MM.1S (cell line): ENCODE measurements at regions not wholly inside any gene's neighbourhood (a gene's known extent, or its start where the extent isn't known, plus 50 kb on each side); places are given as distances from the start of the nearest gene placed in this dataset.
A peak's percentile ranks its signal among the peaks of the same experiment; 100 is the strongest.

ENCODE experiments used
- DNase-seq: peaks from one replicate; pipeline ENCODE4 v3.0.0-alpha.2; 2015
- H2AFZ ChIP-seq: fragments of 300-600 bp; sonication (generic); 2 replicates; pipeline ENCODE4 v1.6.0; 2016; ENCODE audit warnings: antibody characterized with exemption, low read length
- H3F3A ChIP-seq: fragments of 300-600 bp; sonication (generic); 2 replicates; pipeline ENCODE4 v1.6.1; 2016; ENCODE audit warnings: mild to moderate bottlenecking, antibody characterized with exemption, low read length, moderate library complexity, mixed read lengths; ENCODE audit not compliant: insufficient read depth
- H3K27ac ChIP-seq: fragments of 300-600 bp; sonication (generic); 2 replicates; pipeline ENCODE4 v1.5.1; 2016; ENCODE audit warnings: mild to moderate bottlenecking, low read length
- H3K27me3 ChIP-seq: fragments of 300-600 bp; sonication (generic); replicated peaks from 2 replicates; pipeline ENCODE4 v1.6.0; 2016; ENCODE audit warnings: low read length; ENCODE audit not compliant: insufficient read depth
- H3K36me3 ChIP-seq: fragments of 300-600 bp; sonication (generic); replicated peaks from 2 replicates; pipeline ENCODE4 v1.6.1; 2016; ENCODE audit warnings: mild to moderate bottlenecking, low read length, mixed read lengths; ENCODE audit not compliant: insufficient read depth
- H3K4me1 ChIP-seq: fragments of 300-600 bp; sonication (generic); 2 replicates; pipeline ENCODE4 v1.6.1; 2016; ENCODE audit warnings: low read length, mixed read lengths
- H3K4me2 ChIP-seq: fragments of 300-600 bp; sonication (generic); 2 replicates; pipeline ENCODE4 v1.6.0; 2016; ENCODE audit warnings: low read depth, low read length
- H3K4me3 ChIP-seq: fragments of 300-600 bp; sonication (generic); 2 replicates; pipeline ENCODE4 v1.5.1; 2016; ENCODE audit warnings: low read length, mixed read lengths
- H3K79me2 ChIP-seq: fragments of 300-600 bp; sonication (generic); 2 replicates; pipeline ENCODE4 v1.6.1; 2016; ENCODE audit warnings: mixed run types, low read length, mixed read lengths
- H3K9ac ChIP-seq: fragments of 300-600 bp; sonication (generic); 2 replicates; pipeline ENCODE4 v1.6.1; 2016; ENCODE audit warnings: low read length, mixed read lengths
- H3K9me2 ChIP-seq: fragments of 300-600 bp; sonication (generic); replicated peaks from 2 replicates; pipeline ENCODE4 v1.6.1; 2016; ENCODE audit warnings: mild to moderate bottlenecking, low read length, mixed read lengths; ENCODE audit not compliant: insufficient read depth
- H3K9me3 ChIP-seq: fragments of 300-600 bp; sonication (generic); replicated peaks from 2 replicates; pipeline ENCODE4 v1.6.1; 2016; ENCODE audit warnings: mild to moderate bottlenecking, low read length, mixed read lengths; ENCODE audit not compliant: insufficient read depth
- H4K20me1 ChIP-seq: fragments of 300-600 bp; sonication (generic); 2 replicates; pipeline ENCODE4 v1.6.1; 2016; ENCODE audit warnings: mild to moderate bottlenecking, low read length, moderate library complexity, mixed read lengths; ENCODE audit not compliant: insufficient read depth
- CTCF ChIP-seq: fragments of 300-600 bp; sonication (generic); IDR thresholded peaks from 2 replicates; pipeline ENCODE4 v1.5.1; 2016; ENCODE audit warnings: antibody characterized with exemption, low read length, mixed read lengths
- EZH2 ChIP-seq: fragments of 300-600 bp; sonication (generic); optimal IDR thresholded peaks from 2 replicates; pipeline ENCODE3; 2017; ENCODE audit warnings: low read depth, mild to moderate bottlenecking, antibody characterized with exemption, low read length, mixed read lengths
- EZH2phosphoT487 ChIP-seq: fragments of 300-600 bp; sonication (generic); IDR thresholded peaks from 2 replicates; pipeline ENCODE4 v1.6.1; 2018; ENCODE audit warnings: antibody characterized with exemption, low read length

GRCh38 chr7:25565949-25566348, 337.7 kb upstream of the NPVF start:
- Histone ChIP-seq H3F3A (no peaks in the 10 kb centered on the region), H2AFZ (0 out of 2 replicates have a peak overlapping the region, but pooled peaks have one; percentile 28), H3K9me3 (no peaks in the 10 kb centered on the region), H4K20me1 (no peaks in the 10 kb centered on the region), H3K27me3 (no peaks in the 10 kb centered on the region), H3K9ac (peak overlapping the region; percentile 17; the same call in 1 of the 2 replicates), H3K79me2 (no peaks in the 10 kb centered on the region), H3K36me3 (no peaks in the 10 kb centered on the region), H3K27ac (no peak overlapping the region), H3K4me1 (no peaks in the 10 kb centered on the region), H3K9me2 (no peaks in the 10 kb centered on the region), H3K4me3 (peak overlapping the region; percentile 10; the same call in 1 of the 2 replicates), H3K4me2 (peak overlapping the region; percentile 36; the same call in 1 of the 2 replicates)
- TF ChIP-seq EZH2 (no peak), CTCF (peak; percentile 100), EZH2phosphoT487 (no peak)
- DNase-seq, result peak; percentile 51

GRCh38 chr7:25567430-25567829, 339.1 kb upstream of the NPVF start:
- no peaks in the 10 kb centered on the region for H3K36me3 ChIP-seq
- no peak overlapping the region for H3K27ac ChIP-seq
- no peaks in the 10 kb centered on the region for H3K9me2 ChIP-seq
- 0 out of 2 replicates have a peak, but pooled peaks cover 4% of the 10 kb centered on the region for H3K4me1 ChIP-seq
- no peaks in the 10 kb centered on the region for H3K79me2 ChIP-seq
- no peaks in the 10 kb centered on the region for H3K9me3 ChIP-seq
- no peaks in the 10 kb centered on the region for H4K20me1 ChIP-seq
- no peaks in the 10 kb centered on the region for H3K27me3 ChIP-seq
- H3K4me3 ChIP-seq, result no peak overlapping the region
- H3K9ac ChIP-seq, result no peak overlapping the region
- no peaks in the 10 kb centered on the region for H3F3A ChIP-seq
- TF ChIP-seq EZH2phosphoT487 (no peak), EZH2 (no peak), CTCF (no peak)
- H2AFZ ChIP-seq, result no peak overlapping the region
- no peak overlapping the region for H3K4me2 ChIP-seq
- no peak for DNase-seq

GRCh38 chr7:25569765-25570164, 341.5 kb upstream of the NPVF start:
- TF ChIP-seq CTCF (no peak), EZH2 (no peak), EZH2phosphoT487 (no peak)
- Histone ChIP-seq H3K36me3 (no peaks in the 10 kb centered on the region), H3K4me3 (no peak overlapping the region), H3K9me2 (no peaks in the 10 kb centered on the region), H3K27ac (no peak overlapping the region), H4K20me1 (no peaks in the 10 kb centered on the region), H2AFZ (no peak overlapping the region), H3K79me2 (no peaks in the 10 kb centered on the region), H3F3A (no peaks in the 10 kb centered on the region), H3K9ac (no peak overlapping the region), H3K4me1 (0 out of 2 replicates have a peak, but pooled peaks cover 4% of the 10 kb centered on the region), H3K4me2 (no peak overlapping the region), H3K9me3 (no peaks in the 10 kb centered on the region), H3K27me3 (no peaks in the 10 kb centered on the region)
- no peak for DNase-seq
